Stimulated activated CD8-positive, alpha-beta memory T cell treated with anti-CD3 and anti-CD28 coated beads, Interleukin-4, amount 100 ng/mL, for 1 hour (primary cell): ENCODE measurements at regions not wholly inside any gene's neighbourhood (a gene's known extent, or its start where the extent isn't known, plus 50 kb on each side); places are given as distances from the start of the nearest gene placed in this dataset.

Source experiments
- DNase-seq, 2 donors: peaks; one replicate each; pipeline ENCODE4 v3.0.0-alpha.2; 2020; ENCODE audit warnings: low read depth in 2 of 2, low spot score in 1 of 2

DNA sequence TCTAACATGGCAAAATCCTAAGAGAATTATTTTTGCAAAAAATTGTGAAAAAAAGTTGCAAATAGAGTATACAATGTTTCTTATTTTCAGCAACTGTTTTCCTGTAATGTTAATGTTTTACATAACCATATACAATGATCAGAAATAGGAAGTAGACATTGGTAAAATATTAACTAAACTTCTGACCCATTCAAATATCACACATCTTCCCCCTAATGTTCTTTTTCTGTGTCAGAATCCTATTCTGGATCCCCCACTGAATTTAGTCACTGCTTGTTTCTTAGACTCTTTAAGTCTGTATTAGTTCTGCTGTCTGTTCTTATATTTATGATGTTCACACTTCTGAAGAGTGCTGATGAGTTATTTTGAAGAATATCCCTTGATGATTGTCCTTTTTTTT, 62.0 kb downstream of the HFE start:
- no peak for DNase-seq

DNA sequence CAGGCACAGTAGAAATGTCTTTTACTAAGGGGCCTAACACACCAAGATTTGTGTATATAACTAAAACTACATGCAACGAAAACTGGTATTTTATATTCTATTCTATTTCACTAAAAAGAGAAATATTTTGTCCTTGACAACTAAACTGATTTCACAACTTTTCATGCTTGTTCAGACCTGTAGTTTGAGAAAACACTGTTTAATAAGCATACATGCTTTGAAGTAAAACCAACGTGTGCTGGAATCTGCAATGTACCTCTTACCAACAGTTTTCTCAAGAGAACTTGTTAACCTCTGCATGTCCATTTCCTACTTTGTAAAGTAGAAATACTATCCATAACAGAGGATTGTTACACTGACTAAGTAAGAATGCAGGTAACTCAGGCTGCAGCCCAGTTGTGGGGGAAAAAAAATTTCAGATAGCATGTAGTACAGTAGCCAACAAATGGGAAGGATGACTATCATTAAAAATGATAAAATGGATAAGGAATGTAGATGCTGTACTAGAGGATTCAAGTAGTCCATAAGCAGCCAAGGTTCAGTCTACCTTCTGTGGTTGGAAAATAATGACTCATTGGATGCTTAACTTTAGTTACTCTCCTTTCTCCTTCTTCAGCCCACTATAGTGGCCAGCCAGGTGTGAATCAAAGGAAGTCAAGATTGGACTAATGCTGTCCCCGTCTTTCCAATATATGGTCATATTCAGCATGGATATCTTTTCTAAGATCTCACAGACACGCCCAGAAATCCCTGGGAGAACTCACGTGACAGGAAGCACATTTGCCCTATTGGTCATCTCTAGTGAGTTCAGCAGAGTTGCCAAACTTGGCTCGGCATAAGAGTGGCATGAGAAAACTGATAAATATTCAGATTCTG, 65.2 kb downstream of the HFE start:
- DNase-seq, result no peak

DNA sequence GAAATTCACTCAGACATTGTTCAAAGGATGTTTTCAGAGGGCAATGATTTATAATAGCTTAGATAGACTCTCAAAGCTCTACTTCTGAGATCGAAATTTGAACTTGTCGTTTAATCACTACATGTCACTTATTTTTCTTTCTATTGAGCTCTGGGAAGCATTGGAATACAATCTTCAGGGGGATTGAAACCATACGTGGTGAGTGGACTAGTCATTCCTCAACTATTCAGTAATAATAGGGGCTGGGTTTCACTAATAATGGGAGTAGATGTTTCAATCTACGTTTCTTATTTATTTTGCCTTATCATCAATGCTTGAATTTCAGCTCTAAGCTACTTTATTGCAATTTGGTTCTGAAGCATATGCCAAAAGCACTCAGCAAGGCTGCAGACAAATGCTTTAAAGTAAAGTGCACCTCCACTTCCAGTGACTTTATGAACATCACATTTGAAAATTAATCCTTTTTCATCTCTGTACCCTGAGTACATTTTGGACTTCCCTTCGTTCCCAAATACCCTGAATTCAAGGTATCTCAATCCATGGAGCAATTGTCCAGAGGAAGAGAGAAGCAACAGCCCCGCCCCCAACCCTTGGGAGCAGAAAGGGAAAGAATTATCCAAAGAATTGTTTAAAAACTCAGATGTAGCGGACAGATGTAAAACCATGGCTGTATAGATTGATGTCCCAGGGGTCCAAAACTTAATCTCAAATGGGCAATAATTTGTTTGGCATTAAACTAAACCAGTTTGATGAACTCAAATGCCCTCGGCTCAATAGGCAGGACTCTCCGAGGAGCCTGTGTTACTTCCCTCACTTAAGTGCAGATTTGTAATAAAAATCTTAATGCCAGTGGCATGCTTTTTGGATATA, 68.1 kb downstream of the HFE start:
- DNase-seq, result no peak

DNA sequence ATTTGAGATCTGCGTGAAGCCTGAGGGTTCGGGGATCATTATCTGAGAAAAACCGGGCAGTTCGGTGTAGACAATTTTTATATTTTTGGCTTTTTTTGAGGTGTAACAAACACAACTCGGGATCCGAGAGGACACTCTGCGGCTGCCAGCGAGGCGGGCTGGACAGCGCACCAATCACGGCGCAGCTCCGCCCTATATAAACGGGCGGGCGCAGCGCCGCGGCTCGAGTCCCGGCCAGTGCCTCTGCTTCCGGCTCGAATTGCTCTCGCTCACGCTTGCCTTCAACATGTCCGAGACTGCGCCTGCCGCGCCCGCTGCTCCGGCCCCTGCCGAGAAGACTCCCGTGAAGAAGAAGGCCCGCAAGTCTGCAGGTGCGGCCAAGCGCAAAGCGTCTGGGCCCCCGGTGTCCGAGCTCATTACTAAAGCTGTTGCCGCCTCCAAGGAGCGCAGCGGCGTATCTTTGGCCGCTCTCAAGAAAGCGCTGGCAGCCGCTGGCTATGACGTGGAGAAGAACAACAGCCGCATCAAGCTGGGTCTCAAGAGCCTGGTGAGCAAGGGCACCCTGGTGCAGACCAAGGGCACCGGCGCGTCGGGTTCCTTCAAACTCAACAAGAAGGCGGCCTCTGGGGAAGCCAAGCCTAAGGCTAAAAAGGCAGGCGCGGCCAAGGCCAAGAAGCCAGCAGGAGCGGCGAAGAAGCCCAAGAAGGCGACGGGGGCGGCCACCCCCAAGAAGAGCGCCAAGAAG, 69.0 kb downstream of the HFE start:
- peak; percentile 62 to 66 for DNase-seq

- DNase-seq, result peak in 1 of 2 donors; percentile 25
Measured at GRCh38 chr6:26156850-26157250, 69.6 kb downstream of the HFE start.

GRCh38 chr6:26157251-26158075, 70.2 kb downstream of the HFE start:
- peak in 1 of 2 donors; percentile 22 for DNase-seq

GRCh38 chr6:26158076-26158580, 70.9 kb downstream of the HFE start:
- peak; percentile 62 to 72 for DNase-seq

DNA sequence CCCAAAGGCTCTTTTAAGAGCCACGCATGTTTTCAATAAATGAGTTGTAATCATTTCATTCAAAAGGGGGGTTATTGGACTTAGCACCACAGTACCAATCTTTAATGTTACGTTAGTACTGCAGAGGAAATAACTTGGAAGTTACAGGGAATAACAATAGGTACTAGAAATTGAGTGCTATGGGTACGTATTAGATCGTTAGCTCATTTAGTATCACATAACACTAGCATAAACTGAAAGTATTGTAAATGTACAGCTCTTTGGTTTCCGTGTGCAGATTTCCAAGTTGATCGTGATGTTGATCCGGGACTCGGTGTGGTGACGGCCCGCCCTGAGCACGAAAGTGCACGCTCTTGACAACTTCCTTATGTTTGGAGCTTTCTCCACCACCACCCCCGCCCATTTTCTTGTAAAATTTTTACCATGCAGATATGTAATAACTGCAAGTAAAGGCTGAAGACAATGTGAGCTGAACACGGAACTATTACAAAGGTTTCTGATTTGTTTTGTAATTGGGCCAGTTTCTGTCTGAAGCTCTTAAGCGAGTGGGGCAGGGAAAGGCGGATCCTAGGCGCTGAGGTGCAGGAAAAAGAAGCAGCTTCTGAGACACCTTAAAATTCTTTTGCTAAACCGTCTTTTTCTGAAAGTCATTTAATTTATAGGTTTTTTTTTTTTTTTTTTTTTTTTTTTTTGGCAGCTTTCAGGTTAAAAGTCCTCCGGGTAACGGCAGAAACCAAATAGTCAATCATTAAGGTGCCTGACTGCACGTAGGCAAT, 71.5 kb downstream of the HFE start:
- DNase-seq, result peak in 1 of 2 donors; percentile 28

- DNase-seq, result no peak
Measured at GRCh38 chr6:26159357-26160273, 72.4 kb downstream of the HFE start.

DNA sequence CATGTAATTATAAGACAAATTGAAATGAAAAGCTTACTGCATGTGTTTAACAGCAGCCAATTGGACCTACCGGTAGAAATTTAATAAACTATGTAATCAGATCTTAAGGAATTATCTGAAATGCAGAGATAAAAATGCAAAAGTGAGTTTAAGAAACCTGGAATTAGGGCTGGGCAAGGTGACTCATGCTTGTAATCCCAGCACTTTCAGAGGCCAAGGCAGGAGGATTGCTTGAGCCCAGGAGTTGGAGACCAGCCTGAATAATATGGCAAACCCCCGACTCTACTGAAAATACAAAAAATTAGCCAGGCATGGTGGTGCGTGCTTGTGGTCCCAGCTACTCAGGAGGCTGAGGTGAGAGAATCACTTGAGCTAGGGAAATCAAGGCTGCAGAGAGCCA, 74.1 kb downstream of the HFE start:
- no peak for DNase-seq

DNA sequence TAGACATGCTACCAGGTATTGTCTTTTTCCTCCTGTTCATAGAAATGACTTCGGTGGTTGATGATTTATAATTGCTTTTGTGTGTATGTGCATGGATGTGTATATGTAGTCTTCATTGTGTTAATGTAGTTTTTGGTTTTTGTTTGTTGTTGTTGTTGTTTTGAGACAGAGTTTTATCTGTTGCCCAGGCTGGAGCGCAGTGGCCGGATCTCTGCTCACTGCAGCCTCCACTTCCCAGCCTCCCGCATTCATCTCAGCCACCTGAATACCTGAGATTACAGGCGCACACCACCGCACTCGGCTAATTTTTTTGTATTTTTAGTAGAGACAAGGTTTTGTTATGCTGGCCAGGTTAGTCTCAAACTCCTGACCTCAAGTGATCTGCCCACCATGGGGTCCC, 75.2 kb downstream of the HFE start:
- no peak for DNase-seq

GRCh38 chr6:26163427-26164119, 76.3 kb downstream of the HFE start:
- no peak for DNase-seq

DNA sequence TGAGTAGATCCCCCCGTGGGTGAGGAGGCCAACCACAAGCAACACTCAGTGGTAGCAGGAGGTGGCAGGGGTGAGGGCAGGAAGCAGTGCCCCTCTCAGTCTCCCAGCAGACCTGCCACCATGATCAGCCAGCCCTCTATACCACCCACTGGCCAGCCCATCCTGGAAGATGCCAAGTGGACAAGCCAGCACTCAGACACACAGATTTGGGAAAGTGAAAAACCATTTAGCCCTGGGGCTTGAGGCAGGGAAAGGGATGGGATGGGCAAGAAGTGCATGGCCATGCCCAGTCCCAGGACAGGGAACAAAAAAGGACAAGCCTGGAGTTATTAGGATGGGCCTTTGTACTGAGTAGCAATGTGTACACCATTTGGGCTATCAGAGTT, 76.9 kb downstream of the HFE start:
- DNase-seq, result no peak

DNA sequence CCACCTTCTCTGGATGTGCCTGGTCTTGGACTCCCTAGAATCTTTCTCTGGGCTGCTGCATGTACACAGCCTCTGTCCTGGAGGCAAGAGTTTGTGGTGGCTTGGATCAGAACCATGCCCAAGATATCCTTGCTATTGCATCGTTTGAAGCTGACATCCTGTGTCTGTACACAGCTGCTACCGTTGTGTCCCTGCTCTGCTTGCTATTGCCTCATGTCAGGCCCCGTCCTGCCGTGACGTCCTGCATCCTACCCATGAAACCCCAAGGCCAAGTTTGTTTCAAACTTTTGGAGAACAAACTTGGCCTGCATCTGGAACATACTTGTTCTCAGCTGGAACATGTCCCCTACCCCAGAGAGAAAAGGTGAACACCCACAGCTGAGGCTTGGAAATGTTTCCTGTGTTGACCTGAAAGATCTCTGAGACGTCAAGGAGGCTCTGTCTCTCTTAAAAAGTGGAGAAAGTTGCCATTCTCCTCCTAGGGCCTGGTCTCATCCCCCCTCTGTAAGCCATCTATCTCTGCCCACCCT, 78.1 kb downstream of the HFE start:
- DNase-seq, result no peak

- DNase-seq, result no peak
Measured at GRCh38 chr6:26170181-26170580, 83.0 kb downstream of the HFE start.

DNA sequence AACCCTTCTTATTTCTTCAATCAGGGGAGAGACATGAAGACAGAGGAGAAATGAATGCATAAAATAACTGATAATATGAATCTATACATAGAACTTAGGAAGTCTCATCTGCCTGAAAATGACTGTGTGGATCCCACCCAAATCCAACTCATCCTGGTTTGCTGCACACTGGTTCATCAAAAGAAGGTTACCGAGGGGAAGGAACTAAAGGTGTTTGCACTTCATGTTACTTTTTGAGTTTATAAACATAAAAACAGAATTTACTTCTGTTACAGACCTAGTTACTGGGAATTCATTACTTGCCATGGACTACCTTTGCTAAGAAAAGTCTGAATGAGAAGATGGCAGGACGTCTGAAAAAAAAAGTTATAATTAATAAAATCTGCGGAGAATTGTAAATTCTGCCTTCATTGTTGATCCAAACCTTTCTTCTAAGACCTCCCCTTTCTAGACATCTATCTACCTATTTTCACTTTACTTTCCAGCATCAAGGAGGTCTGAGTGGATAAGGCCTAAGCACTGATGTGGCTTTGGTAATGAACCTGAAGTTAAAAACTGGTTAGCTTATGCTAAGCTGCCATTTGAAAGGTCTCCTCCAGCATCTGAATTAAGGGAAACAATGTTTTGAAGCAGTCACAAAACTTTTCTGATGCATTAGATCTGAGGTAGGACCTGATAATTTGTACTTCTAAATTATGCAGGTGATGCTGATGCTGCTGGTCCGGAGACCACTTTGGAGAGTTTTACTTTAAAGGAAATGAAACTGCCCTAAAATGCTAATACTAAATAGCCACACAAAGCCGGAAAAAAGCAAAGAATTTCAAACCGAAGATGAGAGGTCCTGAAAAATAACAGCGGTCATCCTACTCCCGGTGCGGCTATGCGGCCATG, 84.0 kb downstream of the HFE start:
- no peak for DNase-seq

GRCh38 chr6:26172608-26172968, 85.4 kb downstream of the HFE start:
- DNase-seq, result no peak
